Dermis blood vessel endothelial cell (primary cell): ENCODE measurements at regions not wholly inside any gene's neighbourhood (a gene's known extent, or its start where the extent isn't known, plus 50 kb on each side); places are given as distances from the start of the nearest gene placed in this dataset.

Source experiments
- DNase-seq: peaks from one replicate; pipeline ENCODE4 v3.0.0; 2010

DNA sequence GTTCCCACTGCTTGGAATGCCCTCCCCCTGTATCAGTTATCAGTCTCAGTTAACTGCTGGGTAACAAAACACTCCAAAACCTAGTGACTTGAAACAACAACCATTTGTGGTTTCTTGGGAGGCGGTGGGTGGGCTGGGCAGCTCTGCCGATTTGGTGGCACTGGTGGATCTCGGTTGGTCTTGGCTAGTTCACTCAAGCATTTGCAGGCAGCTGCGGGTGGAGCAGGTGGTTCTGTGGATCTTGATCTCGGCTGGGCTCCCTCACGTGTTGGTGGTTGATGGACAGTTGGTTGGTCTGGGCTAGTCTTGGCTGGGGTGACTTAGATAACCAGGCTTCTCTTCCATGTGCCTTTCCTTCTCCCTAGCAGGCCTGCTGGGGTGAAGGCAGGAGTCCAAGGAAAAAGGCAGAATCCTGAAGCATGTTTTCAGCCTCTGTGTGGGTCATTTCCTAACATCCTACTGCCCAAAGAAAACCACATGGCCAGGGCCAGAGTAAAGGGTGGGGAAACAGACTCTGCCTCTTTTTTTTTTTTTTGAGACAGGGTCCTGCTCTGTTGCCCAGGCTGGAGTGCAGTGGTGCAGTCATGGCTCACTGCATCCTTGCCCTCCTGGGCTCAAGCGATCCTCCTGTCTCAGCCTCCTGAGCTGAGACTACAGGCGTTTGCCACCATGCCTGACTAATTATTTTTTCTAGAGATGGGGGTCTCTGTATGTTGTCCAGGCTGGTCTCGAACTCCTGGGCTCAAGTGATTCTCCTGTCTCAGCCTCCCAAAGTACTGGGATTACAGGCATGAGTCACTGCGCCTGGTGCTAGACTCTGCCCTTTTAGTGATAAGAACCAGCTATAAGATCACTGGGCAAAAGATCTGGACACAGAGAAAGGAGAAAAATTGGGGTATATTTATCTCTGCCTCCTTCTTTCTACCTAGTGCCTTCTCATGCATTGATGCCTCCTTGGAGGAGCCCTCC, 183.7 kb downstream of the RGS3 start:
- DNase-seq: no peak

DNA sequence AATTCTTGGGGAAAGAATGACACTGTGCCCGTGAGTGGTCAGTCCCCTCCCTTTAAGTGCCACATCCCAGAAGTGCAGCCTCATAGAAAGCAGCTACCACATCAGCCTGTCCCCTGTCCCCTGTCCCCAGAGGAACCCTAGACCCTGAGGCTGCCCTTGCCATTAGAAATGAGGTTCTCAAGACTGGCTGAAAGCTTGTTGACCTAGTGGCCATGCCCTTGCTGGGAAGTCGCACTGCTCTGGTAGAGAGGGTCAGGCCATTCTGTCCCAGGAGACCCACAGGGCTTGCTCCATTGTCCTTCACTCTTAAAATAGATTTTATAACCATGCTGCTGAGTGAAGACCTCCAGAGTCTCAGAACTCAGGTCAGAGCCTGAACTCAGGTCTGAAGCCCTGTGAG, 184.5 kb downstream of the RGS3 start:
- DNase-seq: no peak

GRCh38 chr9:113648586-113648985, 185.1 kb downstream of the RGS3 start:
- DNase-seq: no peak

DNA sequence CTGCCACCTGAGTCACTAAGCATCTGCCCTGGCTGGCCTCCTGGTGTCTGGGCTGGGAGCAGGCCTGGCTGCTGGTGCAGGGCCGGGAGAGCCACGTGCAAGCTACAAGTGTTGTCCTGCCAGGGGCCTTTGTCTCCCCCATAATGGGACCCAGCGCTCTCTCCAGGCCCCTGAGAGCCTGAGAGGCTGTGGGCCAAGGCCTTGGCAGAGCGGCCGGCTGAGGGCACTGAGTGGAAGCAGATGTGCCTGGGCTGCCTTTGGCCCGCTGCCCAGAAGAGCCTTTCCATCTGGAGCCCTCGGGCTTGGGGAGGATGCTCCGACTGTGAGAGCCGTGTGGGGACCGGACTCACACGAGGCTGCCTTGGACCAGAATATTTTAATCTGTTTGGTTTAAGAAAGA, 185.5 kb downstream of the RGS3 start:
- peak; percentile 46 for DNase-seq

DNA sequence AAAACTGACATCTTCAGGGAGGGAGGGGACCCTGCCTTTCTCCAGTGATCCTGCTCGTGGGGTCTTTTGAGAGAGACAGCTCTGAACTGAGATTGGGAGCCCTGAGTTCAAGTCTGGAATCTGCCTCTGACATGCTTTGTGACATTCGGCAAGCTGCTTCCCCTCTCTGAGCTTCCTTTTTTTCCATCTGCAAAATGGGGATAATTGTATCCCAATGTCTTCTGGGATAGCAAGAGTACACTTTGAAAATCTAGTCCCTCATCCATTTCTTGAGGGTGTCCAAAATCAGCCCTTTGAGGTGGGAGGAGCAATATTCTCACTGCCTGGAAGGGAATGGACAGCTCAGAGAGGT, 186.3 kb downstream of the RGS3 start:
- no peak for DNase-seq

DNA sequence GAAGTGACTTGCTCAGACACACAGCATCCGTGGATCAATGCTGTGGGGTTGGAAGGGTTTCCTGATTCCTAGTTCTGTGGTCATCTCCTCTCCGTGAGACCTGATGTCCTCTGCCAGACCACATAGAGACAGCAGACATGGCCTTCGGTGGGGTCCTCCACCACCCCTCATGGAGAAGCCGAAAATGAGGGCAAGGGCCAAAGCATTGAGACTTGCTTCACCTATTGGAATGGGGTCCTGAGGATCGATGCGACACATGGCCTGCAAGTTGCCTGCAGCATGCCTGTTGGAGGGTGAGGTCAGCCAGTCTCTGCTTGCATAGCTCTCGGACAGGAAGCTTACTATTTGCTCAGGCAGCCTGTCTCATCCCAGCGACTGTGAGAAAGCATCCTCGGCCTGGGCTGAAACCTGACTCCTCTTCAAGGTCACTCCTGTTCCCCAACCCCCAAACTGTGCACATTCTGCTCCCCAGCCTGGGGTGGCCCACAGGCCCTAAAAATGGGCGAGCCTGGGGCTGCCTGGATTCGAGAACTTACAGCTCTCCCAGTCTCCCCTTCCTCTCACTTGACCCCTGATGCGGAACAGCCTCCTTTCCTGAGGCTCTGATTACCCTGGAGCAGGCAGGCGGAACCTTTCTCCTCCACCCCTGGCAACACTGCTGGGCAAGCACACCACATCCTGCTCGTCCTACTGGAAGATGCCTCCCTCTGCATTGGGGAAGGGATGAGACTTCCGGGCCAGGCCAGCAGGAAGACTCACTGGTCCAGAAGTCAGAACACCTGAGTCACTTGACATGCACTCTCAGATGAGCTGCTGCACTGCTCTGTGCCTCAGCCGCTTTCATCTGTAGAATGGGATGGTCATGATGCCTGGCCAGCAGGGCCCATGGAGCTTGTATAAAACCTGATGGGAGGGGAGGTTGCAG, 186.9 kb downstream of the RGS3 start:
- peak; percentile 91 for DNase-seq

DNA sequence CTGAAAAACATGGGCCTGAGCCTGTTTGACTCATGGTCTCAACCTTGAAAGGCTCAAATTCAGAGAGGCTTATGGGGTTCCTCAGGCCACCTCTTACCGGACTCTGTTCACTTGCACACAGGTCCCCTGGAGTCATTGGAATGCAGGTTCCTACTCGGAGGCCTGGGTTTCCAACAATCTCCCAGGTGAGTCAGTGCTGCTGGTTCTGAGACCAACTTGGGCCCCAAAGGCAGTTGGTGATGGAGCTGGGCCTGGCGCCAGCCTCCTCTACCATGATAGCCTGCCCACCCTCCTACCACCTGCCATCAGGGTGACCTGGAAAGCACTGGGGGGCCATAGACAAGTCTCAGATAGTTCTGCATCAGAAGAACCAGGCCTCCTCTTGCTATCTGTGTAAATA, 188.4 kb downstream of the RGS3 start:
- no peak for DNase-seq

DNA sequence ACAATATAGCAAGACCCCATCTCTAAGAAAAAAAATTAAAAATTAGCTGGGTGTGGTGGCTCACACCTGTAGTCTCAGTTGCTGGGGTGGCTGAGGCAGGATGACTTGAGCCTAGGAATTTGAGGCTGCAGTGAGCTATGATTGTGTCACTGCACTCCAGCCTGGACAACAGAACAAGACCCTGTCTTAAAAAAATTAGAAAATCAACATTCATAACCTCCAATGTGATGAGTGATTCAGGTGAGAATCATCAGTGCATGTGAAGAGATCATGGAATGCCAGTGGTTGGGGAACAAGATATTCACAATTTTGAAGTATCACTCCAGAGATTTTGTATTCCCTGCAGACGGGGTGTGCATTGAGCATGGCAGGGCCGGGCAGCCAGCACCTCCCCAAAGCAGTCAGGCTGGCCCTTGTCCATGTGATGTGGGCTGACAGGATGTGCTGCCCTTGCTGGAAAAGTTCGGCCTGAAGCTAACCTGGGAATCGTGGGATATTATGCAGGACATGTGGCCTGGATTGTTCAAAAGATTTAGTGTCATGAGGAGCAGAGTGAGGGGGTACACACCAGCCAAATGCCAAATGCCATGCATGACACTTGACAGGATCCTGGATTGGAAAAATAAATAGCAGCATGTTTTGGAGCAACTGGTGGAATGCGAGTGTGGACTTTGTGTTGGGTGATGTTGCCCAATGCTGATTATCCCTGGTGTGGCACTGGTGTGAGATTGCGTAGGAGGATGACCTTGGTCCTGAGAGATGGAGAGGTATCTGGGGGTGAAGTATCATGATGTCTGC, 189.0 kb downstream of the RGS3 start:
- no peak for DNase-seq

GRCh38 chr9:113653746-113654604, 190.4 kb downstream of the RGS3 start:
- peak; percentile 27 for DNase-seq

DNA sequence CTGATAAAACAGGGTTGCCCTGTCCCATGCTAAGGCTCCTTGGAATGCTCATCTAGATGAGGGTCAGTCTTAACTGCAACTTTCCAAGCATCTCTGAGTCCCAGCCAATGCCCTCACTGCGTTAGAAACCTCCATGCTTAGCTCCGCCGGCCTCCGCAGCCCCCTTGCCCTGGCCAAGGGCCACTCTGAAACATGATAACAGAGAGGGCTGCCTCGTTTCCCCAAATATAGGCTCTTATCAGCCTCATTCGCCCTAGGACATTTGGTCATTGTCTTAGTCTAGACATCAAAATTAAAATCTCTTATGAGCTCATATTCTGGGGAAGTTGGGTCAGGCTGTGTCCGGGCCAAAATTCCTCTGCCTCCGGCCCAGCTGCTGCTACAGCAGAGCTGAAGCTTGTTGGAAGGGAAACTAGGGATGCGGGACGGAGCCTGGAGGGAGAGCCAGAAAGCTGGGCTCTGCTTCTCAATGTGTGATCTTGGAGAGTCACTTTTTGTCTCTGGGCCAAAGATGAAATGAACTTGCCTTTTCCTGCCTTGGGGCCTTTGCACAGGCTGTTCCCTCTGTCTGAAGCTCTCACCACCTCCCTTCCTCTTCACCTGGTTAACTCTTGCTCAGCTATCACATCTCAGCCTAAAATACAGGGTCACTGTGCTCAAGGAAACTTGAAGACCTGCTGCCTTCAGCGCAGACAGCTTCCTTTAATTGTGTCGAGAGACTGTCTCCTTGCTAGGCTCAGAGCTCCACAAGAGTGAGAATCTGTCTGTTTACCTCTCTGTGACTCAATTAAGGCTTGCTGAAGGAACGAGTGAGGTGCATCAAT, 191.3 kb downstream of the RGS3 start:
- DNase-seq: peak; percentile 93

DNA sequence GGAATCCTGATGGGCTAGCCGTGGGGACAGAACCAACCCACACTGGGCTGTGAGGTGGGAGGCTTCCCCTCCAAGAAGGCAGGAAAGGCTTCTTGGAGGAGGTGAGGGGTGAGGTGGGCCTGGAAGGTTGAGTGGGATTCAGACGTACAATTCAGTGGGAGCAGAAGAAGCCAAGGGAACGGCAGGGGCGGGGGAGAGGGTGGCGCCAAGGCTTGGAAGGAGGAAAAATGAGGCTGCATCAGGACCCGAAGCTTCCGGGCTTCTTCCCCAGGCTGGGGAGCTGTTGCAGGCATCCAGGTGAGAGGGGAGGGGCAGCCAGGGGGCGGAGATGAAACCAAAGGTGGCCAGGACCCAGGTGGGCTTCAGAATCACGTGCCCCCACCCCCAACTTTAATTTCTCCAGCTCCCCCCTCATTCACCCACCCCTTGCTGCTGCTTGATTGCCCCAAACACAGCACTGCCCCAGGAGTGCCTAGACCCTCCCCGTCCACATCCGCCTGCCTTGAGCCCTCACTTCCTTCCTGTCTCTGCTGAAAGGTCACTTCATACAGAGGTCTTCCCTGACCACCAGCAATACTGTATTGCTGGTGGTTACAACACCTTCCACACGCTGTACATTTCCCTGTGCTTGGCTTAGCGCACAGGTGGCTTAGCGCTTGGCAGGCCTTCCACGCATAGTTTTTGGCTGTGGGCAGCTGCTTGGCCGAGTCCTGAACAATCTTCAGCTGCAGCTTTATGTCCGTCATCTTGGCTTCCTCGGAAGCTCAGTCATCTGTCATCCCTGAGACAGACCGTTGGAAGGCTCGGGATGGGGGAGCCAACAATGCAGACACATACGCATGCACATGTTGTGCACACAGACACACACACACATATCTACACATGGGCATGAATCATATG, 193.5 kb downstream of the RGS3 start:
- peak; percentile 56 for DNase-seq

DNA sequence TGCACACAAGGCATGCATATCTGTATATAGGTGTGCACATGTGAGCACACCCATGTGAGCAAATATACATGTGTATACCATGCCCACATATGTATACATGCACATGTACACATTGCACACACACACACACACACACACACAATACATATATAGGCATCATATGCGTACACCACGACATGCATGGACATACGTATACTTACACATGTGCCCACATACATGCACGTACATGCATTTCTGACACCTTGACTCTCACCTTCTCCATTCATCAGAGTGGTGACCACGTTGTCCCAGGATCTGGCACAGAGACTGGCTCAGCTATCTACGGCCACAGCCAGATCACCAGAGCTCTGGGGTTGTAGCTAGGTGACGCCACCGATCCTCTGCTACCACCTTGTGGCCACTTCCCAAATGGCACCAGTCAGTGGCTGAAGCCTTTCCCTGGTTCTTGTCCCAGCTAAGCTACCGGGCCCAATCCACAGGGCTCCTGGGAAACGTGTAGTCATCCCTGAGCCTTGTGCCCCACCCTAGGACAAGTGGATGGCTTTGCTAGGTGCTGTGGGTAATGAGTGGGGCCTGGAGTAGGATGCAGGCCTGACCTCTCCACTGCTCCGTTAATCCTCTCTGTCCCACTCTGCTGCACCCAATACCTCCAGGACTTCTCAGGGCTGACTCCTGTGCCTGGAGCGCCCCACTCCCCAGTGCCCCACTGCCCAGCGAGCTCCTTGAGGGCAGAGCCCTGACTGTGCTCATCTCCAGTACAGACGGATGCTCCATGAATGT, 194.4 kb downstream of the RGS3 start:
- peak; percentile 95 for DNase-seq

- no peak for DNase-seq
Observed at GRCh38 chr9:113658545-113658895, 195.0 kb downstream of the RGS3 start.

GRCh38 chr9:113659039-113659438, 195.5 kb downstream of the RGS3 start:
- DNase-seq: no peak

GRCh38 chr9:113659740-113660139, 196.2 kb downstream of the RGS3 start:
- DNase-seq: no peak

DNA sequence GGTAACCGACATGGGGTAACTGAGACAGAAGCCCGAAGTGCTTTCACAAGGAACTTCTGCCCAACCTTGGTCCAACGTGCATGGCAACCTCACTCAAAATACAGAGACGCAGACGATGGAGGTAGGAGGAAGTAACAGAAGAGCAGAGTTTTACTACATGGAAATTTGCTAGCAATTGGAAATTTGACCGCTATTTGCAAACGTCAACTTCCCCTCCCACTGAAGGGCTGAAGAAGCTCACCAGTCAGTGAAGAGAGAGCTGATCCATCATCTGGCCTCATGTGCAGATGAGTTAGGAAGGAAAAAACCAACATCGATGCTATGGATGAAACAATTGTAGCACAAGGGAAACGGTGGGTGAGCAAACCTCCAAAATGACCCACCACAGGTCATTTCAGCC, 196.7 kb downstream of the RGS3 start:
- no peak for DNase-seq

DNA sequence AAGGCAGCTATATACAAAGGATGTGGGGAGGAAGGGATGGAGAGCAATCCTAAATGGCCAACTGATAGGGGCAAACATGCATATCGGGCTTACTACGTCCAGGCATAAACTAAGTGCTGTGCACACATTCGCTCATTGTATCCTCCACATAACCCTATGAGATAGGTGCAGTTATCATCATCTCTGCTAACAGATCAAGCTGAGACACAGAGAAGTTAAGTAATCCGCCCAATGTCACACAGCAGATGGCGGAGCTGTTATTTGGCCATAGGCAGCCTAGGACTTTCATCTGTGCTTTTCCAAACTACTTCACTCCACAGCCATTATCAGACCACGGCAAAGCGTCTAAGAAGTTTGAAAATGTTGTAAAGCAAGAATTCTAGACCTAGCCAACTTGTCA, 197.5 kb downstream of the RGS3 start:
- DNase-seq: no peak

DNA sequence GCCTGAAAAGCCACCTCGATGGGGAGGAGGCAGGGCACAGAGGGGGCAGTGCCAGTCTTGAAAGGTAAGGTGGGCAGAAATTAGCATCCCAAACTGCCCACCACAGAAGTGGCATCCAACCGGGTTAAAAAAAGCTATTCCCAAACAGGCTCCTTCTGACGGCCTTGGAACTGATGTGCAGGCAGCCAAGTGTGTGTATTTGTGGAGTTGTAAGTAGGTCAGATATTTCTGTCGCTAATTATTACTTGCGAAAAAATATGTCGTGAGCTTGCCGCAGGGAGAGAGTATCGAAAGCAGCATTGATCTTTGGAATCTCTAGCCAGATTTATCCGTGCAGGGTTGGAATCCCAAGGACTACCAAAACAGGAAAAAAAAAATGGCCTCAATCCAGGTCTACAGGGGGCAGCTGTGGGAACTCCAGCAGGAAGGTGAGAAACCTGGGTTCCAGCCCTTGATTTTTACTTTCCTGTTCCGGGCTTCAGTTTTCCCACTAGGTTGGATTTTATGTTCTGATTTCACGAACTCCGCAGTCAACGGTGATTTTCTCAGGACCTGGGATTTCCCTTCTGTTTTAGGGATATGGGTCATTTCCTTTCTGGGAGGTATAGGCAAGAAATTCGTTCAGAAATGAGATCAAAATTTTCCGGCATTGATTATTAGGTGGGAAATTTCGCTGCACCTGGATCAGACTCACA, 200.8 kb downstream of the RGS3 start:
- DNase-seq: peak; percentile 77
